Fibroblast of upper back skin (primary cell): ENCODE measurements at regions not wholly inside any gene's neighbourhood (a gene's known extent, or its start where the extent isn't known, plus 50 kb on each side); places are given as distances from the start of the nearest gene placed in this dataset.
A peak's percentile ranks its signal among the peaks of the same experiment; 100 is the strongest.

Source experiments
- DNase-seq: peaks from one replicate; pipeline ENCODE4 v3.0.0-alpha.2; 2013

- DNase-seq: no peak
Measured at GRCh38 chr11:33615751-33616150, 84.9 kb downstream of the C11orf91 start.

DNA sequence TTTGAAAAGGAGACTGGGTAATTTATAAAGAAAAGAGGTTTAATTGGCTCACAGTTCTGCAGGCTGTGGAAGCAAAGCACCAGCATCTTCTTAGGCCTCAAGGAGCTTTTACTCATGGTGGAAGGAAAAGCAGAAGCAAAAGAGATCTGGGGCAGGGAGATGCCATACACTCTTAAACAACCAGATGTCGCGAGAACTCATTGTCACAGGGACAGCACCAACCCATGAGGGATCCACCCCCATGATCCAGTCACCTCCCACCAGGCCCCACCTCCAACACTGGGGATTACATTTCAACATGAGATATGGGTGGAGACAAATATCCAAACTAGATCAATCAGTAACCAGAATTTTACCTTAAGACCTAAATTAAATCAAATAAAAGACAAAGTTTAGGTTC is 87.2 kb downstream of the C11orf91 start:
- no peak for DNase-seq

- no peak for DNase-seq
Measured at GRCh38 chr11:33610903-33611302, 89.7 kb downstream of the C11orf91 start.

- no peak for DNase-seq
Measured at GRCh38 chr11:33608386-33608785, 92.2 kb downstream of the C11orf91 start.

DNA sequence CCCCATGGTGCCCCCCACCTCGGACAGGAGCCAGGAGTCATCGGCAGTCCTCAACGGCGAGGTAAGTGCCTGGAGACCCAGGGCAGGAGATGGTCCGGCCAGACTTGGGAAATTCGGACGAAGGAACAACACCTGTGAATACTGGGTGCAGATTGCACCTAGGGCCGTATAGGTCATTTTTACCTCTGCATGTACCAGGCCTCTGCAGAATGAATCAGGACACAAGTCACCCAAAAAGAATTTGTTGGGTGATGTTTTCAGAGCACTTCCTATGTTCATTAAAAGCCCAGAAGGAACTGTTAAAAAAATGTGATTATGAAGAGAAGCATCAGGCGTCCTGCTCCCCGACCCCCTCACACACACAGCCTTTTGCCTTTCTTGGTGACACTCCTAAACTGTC is 93.9 kb downstream of the C11orf91 start:
- DNase-seq: no peak

- DNase-seq: no peak
Measured at GRCh38 chr11:33605703-33606102, 94.9 kb downstream of the C11orf91 start.

DNA sequence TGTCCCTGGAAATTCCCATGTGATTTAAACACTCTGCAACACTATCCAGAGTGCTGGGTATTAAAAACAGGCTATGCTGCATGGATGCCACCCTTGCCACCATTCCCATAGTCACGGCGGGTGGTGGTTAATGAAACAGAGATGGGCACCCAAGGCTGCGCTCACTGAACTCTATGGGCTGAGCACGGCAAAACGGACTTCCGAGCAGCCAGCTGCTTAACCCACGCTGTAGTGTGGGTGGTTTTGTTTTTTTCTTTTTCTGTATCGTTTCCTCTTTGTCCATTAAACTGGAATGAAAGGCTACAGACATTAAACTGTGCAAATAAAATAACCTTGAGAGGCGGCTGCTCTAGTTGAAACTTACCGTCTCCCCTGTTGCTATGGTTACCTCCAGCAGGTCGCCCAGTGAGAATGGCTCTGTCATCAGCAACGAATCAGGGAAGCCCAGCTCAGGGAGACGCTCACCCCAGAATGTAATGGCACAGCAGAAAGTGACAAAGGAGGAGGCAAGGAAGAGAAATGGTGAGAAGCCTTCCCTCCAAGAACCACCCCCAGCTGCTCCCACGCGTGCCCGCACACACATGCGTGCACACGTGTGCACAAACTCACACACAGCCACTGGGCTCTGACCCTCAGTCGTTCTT is 102.1 kb downstream of the C11orf91 start:
- DNase-seq: no peak

- DNase-seq: no peak
Measured at GRCh38 chr11:33594188-33594587, 106.4 kb downstream of the C11orf91 start.

DNA sequence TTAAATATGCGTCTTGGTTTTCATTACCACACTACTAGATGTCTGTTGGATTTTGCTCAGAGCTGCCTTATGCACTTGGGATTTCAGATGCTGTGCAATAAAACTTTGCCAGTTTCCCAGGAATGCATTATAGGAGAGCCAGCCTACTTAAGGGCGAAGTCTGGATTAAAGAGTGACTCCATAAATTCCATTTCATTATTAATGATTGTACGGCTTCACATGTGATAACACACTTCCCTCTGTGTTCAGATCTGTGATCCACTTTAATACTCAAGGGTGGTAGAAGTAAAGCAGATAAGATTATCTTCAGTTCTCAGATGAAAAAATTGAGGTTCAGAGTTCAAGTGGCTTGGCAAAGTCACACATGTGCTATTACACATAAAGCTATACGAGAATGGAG is 110.2 kb downstream of the C11orf91 start:
- DNase-seq: no peak

GRCh38 chr11:33588056-33588455 is 112.6 kb downstream of the C11orf91 start:
- no peak for DNase-seq

DNA sequence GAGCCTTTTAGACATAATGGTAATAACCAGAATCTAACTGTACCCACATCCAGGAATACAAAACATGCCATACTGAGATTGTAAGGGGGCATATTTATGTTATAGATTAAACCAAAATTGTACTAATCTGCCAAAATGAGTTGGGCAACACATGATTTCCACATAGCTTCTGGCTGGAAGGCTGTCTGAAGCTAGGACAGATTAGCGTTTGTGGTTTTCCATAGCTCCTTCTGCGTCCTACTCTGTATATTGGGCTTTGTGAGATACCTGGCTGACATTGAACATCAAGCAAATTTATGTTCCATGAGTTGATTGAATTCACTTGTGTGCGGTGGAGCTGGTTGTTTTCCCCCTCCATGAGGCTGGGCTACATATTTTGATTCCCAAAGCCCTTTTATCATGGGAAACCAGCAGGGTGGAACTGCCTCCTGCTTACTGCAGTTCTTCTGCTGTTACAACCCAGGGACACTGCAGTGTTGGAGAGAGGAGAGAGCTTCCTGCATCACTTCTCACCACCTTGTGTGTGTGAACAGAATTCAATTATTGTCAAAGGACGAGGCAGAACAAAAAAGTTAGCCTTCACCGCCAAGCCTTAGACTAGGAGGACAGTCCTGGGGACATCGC is 114.9 kb downstream of the C11orf91 start:
- peak; percentile 41 for DNase-seq

GRCh38 chr11:33582636-33583325 is 117.8 kb downstream of the C11orf91 start:
- peak; percentile 13 for DNase-seq

DNA sequence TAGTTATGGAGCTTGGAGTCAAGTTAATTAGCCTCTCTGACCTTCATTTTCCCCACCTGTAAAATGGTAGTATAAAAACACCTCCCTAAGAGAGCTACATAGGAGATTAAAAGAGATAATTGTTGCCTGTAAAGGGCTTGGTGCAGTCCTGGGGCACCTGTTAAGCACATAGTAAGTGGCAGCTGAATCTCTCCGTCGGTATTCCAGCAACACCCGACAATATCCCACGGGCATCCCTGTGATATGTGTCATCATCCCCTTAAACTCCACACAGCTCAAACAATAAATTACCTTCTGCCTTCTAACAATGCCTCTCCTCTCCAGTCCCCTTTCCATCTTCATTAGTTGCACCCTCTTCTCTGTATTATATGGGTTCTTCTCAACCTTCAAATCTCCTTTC is 121.5 kb downstream of the C11orf91 start:
- no peak for DNase-seq

GRCh38 chr11:33577204-33577603 is 123.4 kb downstream of the C11orf91 start:
- no peak for DNase-seq

- DNase-seq: no peak
Measured at GRCh38 chr11:33575311-33575710, 125.3 kb downstream of the C11orf91 start.

DNA sequence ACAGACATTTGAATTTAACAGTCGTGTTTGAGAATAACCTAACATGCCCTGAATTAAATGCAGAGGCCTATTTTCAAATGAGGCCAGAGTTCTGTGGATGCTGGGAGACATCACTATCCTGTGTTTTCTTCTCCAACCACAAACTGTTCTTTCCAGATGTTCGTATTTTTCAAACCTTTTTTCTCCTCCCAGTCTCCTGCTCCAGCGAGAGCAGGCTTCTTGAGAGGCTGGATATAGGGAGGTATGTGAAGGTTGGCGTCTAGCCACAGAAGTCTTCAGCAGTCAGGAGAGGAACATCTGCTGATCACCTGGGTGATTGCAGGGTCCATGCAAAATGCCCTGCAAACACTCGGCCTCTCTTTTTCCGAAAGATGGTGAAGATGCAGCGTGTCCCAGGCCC is 126.3 kb downstream of the C11orf91 start:
- peak; percentile 75 for DNase-seq

- DNase-seq: no peak
Measured at GRCh38 chr11:33569333-33569732, 131.3 kb downstream of the C11orf91 start.

- no peak for DNase-seq
Measured at GRCh38 chr11:33567004-33567403, 133.6 kb downstream of the C11orf91 start.

GRCh38 chr11:33564856-33565453 is 135.7 kb downstream of the C11orf91 start:
- no peak for DNase-seq

GRCh38 chr11:33560729-33561128 is 139.9 kb downstream of the C11orf91 start:
- DNase-seq: no peak

- no peak for DNase-seq
Measured at GRCh38 chr11:33559567-33559966, 141.1 kb downstream of the C11orf91 start.

DNA sequence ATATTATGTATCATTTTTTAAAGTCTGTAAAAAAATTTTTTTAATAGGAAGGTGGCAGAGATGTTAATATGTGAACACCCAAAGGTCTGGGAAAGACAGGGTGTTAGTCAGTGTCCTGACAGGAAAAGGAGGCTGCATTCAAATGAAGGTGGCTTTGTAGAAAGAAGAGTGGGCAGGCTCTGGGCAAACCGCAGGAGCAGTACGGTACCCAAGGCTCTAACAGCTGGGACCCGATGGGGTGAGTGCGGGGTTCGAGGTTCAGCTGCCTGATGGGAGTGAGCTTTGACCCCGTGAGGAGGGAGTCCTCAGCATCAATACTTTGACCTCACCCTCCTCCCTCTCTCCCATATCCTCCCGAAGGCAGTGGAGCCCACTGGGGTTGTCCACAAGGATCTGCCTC is 142.5 kb downstream of the C11orf91 start:
- no peak for DNase-seq

DNA sequence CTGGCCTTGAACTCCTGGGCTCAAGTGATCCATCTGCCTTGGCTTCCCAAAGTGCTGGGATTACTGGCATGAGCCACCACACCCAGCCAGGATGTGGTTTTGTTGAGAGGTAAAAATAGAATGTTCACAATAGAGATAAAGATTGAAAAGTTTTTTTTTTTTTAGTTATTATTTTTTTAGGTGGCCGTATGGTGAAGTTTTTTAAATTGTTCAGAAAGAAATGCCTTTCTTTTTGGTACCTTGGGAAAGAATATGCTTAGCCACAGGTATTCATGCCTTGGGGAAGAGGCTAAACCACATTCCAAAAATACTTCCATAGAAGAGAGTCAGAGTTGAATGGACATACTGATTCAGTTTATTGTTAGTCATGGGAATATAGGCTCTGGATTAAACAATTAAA is 143.4 kb downstream of the C11orf91 start:
- DNase-seq: peak; percentile 94

DNA sequence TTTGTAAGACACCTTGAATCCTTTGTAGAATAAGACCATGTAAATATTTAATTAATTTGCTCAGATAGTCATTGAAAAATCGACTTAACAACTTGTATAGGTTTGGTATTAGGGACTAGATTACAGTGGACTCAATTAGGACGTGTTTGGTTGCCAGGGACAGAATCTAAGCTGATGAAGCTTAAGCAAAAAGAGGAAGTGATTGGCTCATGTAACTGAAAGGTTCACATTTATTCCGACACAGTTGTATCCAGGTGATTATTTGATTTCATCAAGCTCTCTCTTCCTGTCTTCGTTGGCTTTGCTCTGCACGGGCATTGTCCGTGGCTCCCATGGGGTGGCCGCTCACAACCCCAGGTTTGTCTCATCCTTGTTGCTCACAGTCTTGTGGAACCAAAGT is 146.4 kb downstream of the C11orf91 start:
- no peak for DNase-seq
